Kidney (tissue), 13 donors: ENCODE measurements at regions not wholly inside any gene's neighbourhood (a gene's known extent, or its start where the extent isn't known, plus 50 kb on each side); places are given as distances from the start of the nearest gene placed in this dataset.
A peak's percentile ranks its signal among the peaks of the same experiment; 100 is the strongest.

ENCODE experiments used
- DNase-seq, 5 donors: peaks; one replicate each; pipeline ENCODE4 v3.0.0-alpha.2; 2013 to 2020
- FAIRE-seq: peaks from 2 replicates; lab custom pipeline; 2012; peaks lifted over from hg19 to GRCh38; lab: Jason Lieb, UNC
- H3K27ac ChIP-seq, 2 donors: one replicate each; pipeline ENCODE4 v1.7.0; 2013; ENCODE audit warnings: low read depth in 2 of 2, low read length in 2 of 2, inconsistent platforms in 1 of 2
- H3K27me3 ChIP-seq: one replicate; pipeline ENCODE4 v1.7.1; 2013; ENCODE audit warnings: low read length, inconsistent platforms; ENCODE audit not compliant: control insufficient read depth, insufficient read depth
- H3K36me3 ChIP-seq, 3 donors: one replicate each; pipeline versions ENCODE4 v1.7.0 to v1.7.1; 2013; ENCODE audit warnings: low read length in 3 of 3, control low read depth in 1 of 3, inconsistent platforms in 1 of 3; ENCODE audit not compliant: insufficient read depth in 3 of 3, control insufficient read depth in 2 of 3
- H3K4me1 ChIP-seq, 3 donors: one replicate each; pipeline versions ENCODE4 v1.7.0 to v1.7.1; 2013; ENCODE audit warnings: low read length in 3 of 3, inconsistent platforms in 1 of 3, low read depth in 1 of 3; ENCODE audit not compliant: control insufficient read depth in 2 of 3, insufficient read depth in 2 of 3
- H3K4me3 ChIP-seq, 3 donors: one replicate each; pipeline versions ENCODE4 v1.7.0 to v1.8.1; 2013; ENCODE audit warnings: low read length in 3 of 3, control low read depth in 1 of 3, inconsistent platforms in 1 of 3
- H3K9ac ChIP-seq, 3 donors: one replicate each; pipeline versions ENCODE4 v1.7.0 to v1.7.1; 2013; ENCODE audit warnings: low read length in 3 of 3, control low read depth in 1 of 3, inconsistent platforms in 1 of 3
- H3K9me3 ChIP-seq, 3 donors: one replicate each; pipeline versions ENCODE4 v1.7.0 to v1.7.1; 2013; ENCODE audit warnings: low read length in 3 of 3, control low read depth in 1 of 3, inconsistent platforms in 1 of 3; ENCODE audit not compliant: control insufficient read depth in 2 of 3, insufficient read depth in 1 of 3
- intact Hi-C: fragments of 100-400 bp; cut with DNase I; formaldehyde crosslinking; loops from one replicate; pipeline ENCODE4 v1.11.1; 2022
- TF ChIP-seq, protein P1 (sequence below): IDR thresholded peaks from 3 replicates; pipeline ENCODE4 v1.5.1; 2012; ENCODE audit warnings: mild to moderate bottlenecking, moderate library complexity, borderline replicate concordance; ENCODE audit not compliant: insufficient read depth; ENCODE audit errors: extremely low read depth
- donor health status: control.
- donor health status: control.
- donor health status: control.
- donor health status: control.
- donor health status: control.
- donor health status: DM: yes; HTN: yes; CAD: no.
- donor health status: Normal renal cell carcinoma (clear cell type).

DNA sequence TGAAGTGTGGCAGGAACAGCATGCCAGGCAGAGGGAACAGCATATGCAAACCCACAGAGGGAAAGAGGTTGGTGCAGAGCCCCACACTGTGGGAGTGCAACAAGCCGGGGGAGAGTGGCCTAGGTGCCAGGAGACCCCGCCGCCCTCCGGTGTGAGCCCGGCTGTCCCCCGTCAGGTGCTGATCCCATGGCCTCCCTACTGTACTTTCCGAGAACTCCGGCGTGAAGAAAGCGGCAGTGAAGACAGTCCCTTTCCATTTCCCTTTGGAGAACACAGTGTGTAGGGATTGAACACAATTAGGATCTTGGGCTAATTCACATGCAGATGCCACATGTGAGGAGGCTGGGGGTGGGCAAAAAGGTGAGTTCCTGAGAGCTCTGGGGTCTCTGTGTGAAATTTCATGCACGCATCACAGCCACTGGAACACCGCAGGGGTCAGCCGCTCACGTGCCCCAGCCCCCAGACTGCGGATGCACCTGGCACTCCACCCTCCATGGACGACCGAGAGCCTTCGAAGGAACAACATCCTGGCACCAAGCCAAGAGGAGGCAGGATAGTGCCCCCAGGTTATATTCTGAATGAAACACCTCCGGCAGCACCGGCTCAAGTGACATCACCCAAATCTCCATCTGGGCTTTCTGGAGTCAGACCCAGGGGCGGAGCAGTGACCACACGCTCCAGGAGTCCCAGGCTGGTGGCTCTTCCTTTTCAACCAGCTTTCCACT lies 82.1 kb upstream of the PPP2R2D start:
- FAIRE-seq (no peak), DNase-seq (peak in 2 of 5 donors; percentile 17 to 52)
- Histone ChIP-seq H3K27me3 (no peaks in the 10 kb centered on the region), H3K4me3 (no peak overlapping the region), H3K4me1 (no peaks in the 10 kb centered on the region), H3K9ac (no peak overlapping the region), H3K9me3 (no peaks in the 10 kb centered on the region), H3K36me3 (no peaks in the 10 kb centered on the region), H3K27ac (no peak overlapping the region)
- TF ChIP-seq, protein P1, sequence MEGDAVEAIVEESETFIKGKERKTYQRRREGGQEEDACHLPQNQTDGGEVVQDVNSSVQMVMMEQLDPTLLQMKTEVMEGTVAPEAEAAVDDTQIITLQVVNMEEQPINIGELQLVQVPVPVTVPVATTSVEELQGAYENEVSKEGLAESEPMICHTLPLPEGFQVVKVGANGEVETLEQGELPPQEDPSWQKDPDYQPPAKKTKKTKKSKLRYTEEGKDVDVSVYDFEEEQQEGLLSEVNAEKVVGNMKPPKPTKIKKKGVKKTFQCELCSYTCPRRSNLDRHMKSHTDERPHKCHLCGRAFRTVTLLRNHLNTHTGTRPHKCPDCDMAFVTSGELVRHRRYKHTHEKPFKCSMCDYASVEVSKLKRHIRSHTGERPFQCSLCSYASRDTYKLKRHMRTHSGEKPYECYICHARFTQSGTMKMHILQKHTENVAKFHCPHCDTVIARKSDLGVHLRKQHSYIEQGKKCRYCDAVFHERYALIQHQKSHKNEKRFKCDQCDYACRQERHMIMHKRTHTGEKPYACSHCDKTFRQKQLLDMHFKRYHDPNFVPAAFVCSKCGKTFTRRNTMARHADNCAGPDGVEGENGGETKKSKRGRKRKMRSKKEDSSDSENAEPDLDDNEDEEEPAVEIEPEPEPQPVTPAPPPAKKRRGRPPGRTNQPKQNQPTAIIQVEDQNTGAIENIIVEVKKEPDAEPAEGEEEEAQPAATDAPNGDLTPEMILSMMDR: no peak
- intact Hi-C loops: no loop called here

DNA sequence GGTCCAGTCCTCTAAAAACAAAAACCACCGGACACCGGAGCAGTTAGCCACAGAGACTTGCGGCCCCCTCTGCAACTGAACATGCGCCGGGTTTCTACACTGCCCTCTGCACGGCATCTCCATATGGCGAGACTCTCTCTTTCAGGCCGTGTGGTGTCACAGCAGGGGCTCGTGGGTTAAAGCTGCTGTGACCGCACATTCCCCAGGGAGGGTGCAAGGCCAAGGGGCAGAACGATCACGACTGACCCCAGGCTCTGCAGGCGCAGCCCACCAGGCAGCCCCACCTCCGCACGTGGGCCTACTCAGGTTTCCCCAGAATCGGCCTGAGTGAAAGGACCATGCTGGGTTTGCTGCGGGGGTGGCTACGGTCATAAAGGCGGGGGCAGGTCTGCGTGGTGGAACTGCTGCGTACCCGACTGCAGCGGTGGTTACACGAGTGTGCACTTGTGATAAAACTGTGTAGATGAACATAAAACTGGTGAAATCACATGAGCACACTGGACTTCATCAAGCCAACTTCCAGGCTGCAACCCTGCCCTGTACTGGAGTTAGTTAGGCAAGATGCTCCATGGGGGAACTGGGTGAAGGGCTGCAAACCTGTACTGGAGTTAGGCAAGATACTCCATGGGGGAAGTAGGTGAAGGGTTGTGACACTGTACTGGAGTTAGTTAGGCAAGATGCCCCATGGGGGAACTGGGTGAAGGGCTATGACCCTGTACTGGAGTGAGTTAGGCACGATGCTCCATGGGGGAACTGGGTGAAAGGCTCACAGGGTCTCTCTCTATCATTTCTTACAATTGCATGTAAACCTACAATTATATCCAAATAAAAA lies 81.4 kb upstream of the PPP2R2D start:
- TF ChIP-seq, protein P1: no peak
- intact Hi-C loops: no loop called here
- Histone ChIP-seq H3K27ac (no peak overlapping the region), H3K27me3 (no peaks in the 10 kb centered on the region), H3K4me3 (no peak overlapping the region), H3K36me3 (no peaks in the 10 kb centered on the region), H3K4me1 (no peaks in the 10 kb centered on the region), H3K9ac (no peak overlapping the region), H3K9me3 (no peaks in the 10 kb centered on the region)
- DNase-seq: peak; percentile 45 to 69 (median 63)
- no peak for FAIRE-seq

DNA sequence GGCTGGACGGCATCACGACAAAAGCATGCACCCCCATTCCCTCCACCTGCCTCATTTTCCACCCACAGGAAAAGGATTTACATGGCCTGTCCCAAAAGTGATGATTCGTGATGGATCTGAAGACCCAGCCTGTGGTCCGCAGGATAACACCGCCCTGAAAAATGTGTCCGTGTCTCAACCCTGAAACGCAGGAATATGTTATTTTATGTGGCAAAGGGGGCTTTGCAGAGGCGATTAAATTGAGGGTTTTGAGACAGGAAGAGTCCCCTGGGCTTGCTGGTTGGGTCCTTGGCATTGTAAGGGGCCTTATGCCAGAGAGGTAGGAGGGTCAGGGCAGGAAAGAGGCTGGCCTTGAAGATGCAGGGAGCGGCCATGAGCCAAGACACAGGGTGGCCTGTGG lies 80.2 kb upstream of the PPP2R2D start:
- FAIRE-seq (no peak), DNase-seq (peak in 2 of 5 donors; percentile 3 to 7)
- no peak overlapping the region for H3K27ac ChIP-seq
- H3K4me1 ChIP-seq: no peaks in the 10 kb centered on the region
- TF ChIP-seq, protein P1: no peak
- no peaks in the 10 kb centered on the region for H3K36me3 ChIP-seq
- H3K9me3 ChIP-seq: no peaks in the 10 kb centered on the region
- intact Hi-C loops: no loop called here
- no peak overlapping the region for H3K9ac ChIP-seq
- no peaks in the 10 kb centered on the region for H3K27me3 ChIP-seq
- no peak overlapping the region for H3K4me3 ChIP-seq
